B cell (primary cell): ENCODE measurements at regions not wholly inside any gene's neighbourhood (a gene's known extent, or its start where the extent isn't known, plus 50 kb on each side); places are given as distances from the start of the nearest gene placed in this dataset.

Experiments used
- ATAC-seq: fragments of 200-7000 bp; cut with Tn5 transposase; one replicate; pipeline ENCODE4 v1.10.0; 2021; ENCODE audit warnings: low read depth, mild to moderate bottlenecking, moderate number of reproducible peaks, moderate library complexity
- CTCF ChIA-PET: fragments of 350-600 bp; sonication (Branson Sonifier 250); formaldehyde crosslinking; loops from one replicate; lab custom pipeline; 2021; ENCODE audit warnings: antibody characterized with exemption, inconsistent platforms; lab: Charles Lee
- POLR2A ChIA-PET: fragments of 350-600 bp; sonication (Branson Sonifier 250); formaldehyde crosslinking; loops from one replicate; lab custom pipeline; 2021; ENCODE audit warnings: antibody characterized with exemption; lab: Charles Lee
- DNase-seq: peaks from one replicate; pipeline ENCODE4 v3.0.0; 2013
- H2AFZ ChIP-seq: 2 replicates; pipeline ENCODE4 v1.6.1; 2012; ENCODE audit warnings: mild to moderate bottlenecking, low read depth, low read length; ENCODE audit not compliant: insufficient read depth, poor library complexity, severe bottlenecking
- H3K27ac ChIP-seq, 2 donors: 1 replicate in 1 of 2; 2 replicates in 1 of 2; pipeline ENCODE4 v1.5.1; 2012 to 2013; ENCODE audit warnings: low read length in 2 of 2, mild to moderate bottlenecking in 2 of 2, moderate library complexity in 1 of 2
- H3K27me3 ChIP-seq, 4 experiments: fragments of 200-600 bp in 1 of 4; sonication (generic) in 1 of 4; replicated peaks in 1 of 4; 1 replicate in 2 of 4; 2 replicates in 2 of 4; pipeline versions ENCODE4 v1.6.1 to v1.7.0; 2013 to 2016; ENCODE audit warnings: low read length in 3 of 4, mild to moderate bottlenecking in 2 of 4, mixed read lengths in 1 of 4, moderate library complexity in 1 of 4; ENCODE audit not compliant: insufficient read depth in 4 of 4, control insufficient read depth in 3 of 4; ENCODE audit errors: control extremely low read depth in 1 of 4
- H3K36me3 ChIP-seq, 2 experiments: replicated peaks in 1 of 2; 1 replicate in 1 of 2; 2 replicates in 1 of 2; pipeline versions ENCODE4 v1.6.1 to v1.7.1; 2013; ENCODE audit warnings: low read length in 1 of 2; ENCODE audit not compliant: insufficient read depth in 2 of 2, control insufficient read depth in 1 of 2; ENCODE audit errors: control extremely low read depth in 1 of 2, extremely low read depth in 1 of 2
- H3K4me1 ChIP-seq, 2 donors: fragments of 200-600 bp in 1 of 2; sonication (generic) in 1 of 2; 1 replicate in 1 of 2; 2 replicates in 1 of 2; pipeline versions ENCODE4 v1.5.1 to v1.6.1; 2013 to 2017; ENCODE audit warnings: low read length in 2 of 2; ENCODE audit not compliant: control insufficient read depth in 2 of 2, insufficient read depth in 2 of 2
- H3K4me2 ChIP-seq: replicated peaks from 2 replicates; pipeline ENCODE3; 2012; ENCODE audit warnings: mild to moderate bottlenecking, low read depth, low read length; ENCODE audit not compliant: poor library complexity, severe bottlenecking
- H3K4me3 ChIP-seq, 5 experiments: fragments of 200-600 bp in 1 of 5; sonication (generic) in 1 of 5; 1 replicate in 3 of 5; 2 replicates in 2 of 5; pipeline versions ENCODE4 v1.5.1 to v1.7.0; 2011 to 2016; ENCODE audit warnings: low read length in 4 of 5, mild to moderate bottlenecking in 4 of 5, low read depth in 2 of 5, control low read depth in 1 of 5, moderate library complexity in 1 of 5; ENCODE audit not compliant: insufficient read depth in 1 of 5; ENCODE audit errors: control extremely low read depth in 1 of 5, extremely low read depth in 1 of 5
- H3K79me2 ChIP-seq: fragments of 200-600 bp; sonication (generic); one replicate; pipeline ENCODE4 v1.6.0; 2016; ENCODE audit warnings: low read length; ENCODE audit not compliant: control insufficient read depth, insufficient read depth
- H3K9ac ChIP-seq: fragments of 200-600 bp; sonication (generic); 2 replicates; pipeline ENCODE4 v1.6.1; 2017; ENCODE audit warnings: mild to moderate bottlenecking, low read length, moderate library complexity
- H3K9me3 ChIP-seq, 3 donors: one replicate each; pipeline versions ENCODE4 v1.6.1 to v1.7.1; 2013; ENCODE audit warnings: low read length in 2 of 3; ENCODE audit not compliant: control insufficient read depth in 2 of 3, insufficient read depth in 1 of 3; ENCODE audit errors: control extremely low read depth in 1 of 3
- H4K20me1 ChIP-seq: 2 replicates; pipeline ENCODE4 v1.6.0; 2012; ENCODE audit warnings: mild to moderate bottlenecking, low read length; ENCODE audit not compliant: insufficient read depth, control insufficient read depth, poor library complexity, severe bottlenecking
- H3K27ac Mint-ChIP-seq: one replicate; pipeline ENCODE4 v1.8.0; 2021; ENCODE audit warnings: mixed read lengths
- H3K27me3 Mint-ChIP-seq: one replicate; pipeline ENCODE4 v1.8.0; 2021; ENCODE audit warnings: mixed read lengths
- H3K4me1 Mint-ChIP-seq: one replicate; pipeline ENCODE4 v1.8.0; 2021; ENCODE audit warnings: mixed read lengths
- H3K4me3 Mint-ChIP-seq: one replicate; pipeline ENCODE4 v1.8.0; 2021; ENCODE audit warnings: mixed read lengths
- H3K9me3 Mint-ChIP-seq: one replicate; pipeline ENCODE4 v1.8.0; 2022; ENCODE audit warnings: mixed read lengths; ENCODE audit not compliant: insufficient read depth
- EZH2 ChIP-seq: IDR thresholded peaks from 2 replicates; pipeline ENCODE4 v1.6.1; 2012; ENCODE audit warnings: borderline replicate concordance, low read depth, mild to moderate bottlenecking, moderate library complexity, low read length; ENCODE audit not compliant: insufficient read depth, poor library complexity, severe bottlenecking
- WGBS: methylation state at CpG from one replicate; pipeline ENCODE4 v1.1.5; 2013; ENCODE audit warnings: missing lambda C conversion rate; ENCODE audit not compliant: insufficient coverage; 5-methylcytosine and 5-hydroxymethylcytosine counted together
- intact Hi-C: fragments of 100-400 bp; cut with micrococcal nuclease; formaldehyde crosslinking; loops from one replicate; pipeline ENCODE4 v1.10.0; 2022
- TF ChIP-seq, protein P1 (sequence below): fragments of 200-600 bp; IDR thresholded peaks from one replicate; pipeline ENCODE4 v1.8.0; 2022; ENCODE audit warnings: antibody characterized with exemption, mild to moderate bottlenecking

DNA sequence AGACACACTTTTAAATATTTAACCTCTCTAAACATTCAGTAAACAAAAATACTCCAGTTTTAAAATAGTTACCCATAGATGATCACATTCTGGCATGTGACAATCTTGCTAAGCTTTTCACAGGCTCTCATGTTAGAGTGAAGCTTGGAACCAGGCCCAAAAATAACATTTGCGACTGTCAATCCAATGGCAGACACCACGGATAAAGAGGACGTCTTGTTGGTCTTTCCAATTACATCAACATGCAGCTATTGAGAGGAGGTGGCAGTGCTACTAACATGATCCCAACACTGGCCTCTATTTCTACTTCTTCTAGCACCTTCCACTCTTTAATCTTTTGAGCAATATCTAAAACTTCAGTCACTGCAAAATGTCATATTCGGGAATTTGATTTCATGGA, 970.8 kb upstream of the TENM3 start:
- intact Hi-C loops: no loop called here
- Histone ChIP-seq H3K27ac (no peak overlapping the region), H4K20me1 (no peaks in the 10 kb centered on the region), H2AFZ (no peak overlapping the region), H3K9ac (no peak overlapping the region), H3K4me3 (no peak overlapping the region), H3K4me2 (no peak overlapping the region), H3K27me3 (no peaks in the 10 kb centered on the region), H3K4me1 (no peaks in the 10 kb centered on the region), H3K79me2 (no peaks in the 10 kb centered on the region), H3K9me3 (no peaks in the 10 kb centered on the region), H3K36me3 (no peaks in the 10 kb centered on the region)
- DNase-seq (no peak), ATAC-seq (no peak)
- H3K9me3 Mint-ChIP-seq: no peaks in the 10 kb centered on the region
- WGBS: 100% methylated on average over 2 of the region's 4 CpGs
- no peak overlapping the region for H3K4me3 Mint-ChIP-seq
- TF ChIP-seq, protein P1, sequence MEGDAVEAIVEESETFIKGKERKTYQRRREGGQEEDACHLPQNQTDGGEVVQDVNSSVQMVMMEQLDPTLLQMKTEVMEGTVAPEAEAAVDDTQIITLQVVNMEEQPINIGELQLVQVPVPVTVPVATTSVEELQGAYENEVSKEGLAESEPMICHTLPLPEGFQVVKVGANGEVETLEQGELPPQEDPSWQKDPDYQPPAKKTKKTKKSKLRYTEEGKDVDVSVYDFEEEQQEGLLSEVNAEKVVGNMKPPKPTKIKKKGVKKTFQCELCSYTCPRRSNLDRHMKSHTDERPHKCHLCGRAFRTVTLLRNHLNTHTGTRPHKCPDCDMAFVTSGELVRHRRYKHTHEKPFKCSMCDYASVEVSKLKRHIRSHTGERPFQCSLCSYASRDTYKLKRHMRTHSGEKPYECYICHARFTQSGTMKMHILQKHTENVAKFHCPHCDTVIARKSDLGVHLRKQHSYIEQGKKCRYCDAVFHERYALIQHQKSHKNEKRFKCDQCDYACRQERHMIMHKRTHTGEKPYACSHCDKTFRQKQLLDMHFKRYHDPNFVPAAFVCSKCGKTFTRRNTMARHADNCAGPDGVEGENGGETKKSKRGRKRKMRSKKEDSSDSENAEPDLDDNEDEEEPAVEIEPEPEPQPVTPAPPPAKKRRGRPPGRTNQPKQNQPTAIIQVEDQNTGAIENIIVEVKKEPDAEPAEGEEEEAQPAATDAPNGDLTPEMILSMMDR: no peak
- no peak for TF ChIP-seq EZH2
- ChIA-PET POLR2A (no interaction called here), CTCF (interaction anchor here (0.7 kb wide), 1 partner anchor 40 kb away, joined by 3 read pairs; no protein-coding TSS in a partner anchor)
- H3K27ac Mint-ChIP-seq: no peak overlapping the region
- H3K27me3 Mint-ChIP-seq: no peaks in the 10 kb centered on the region
- no peaks in the 10 kb centered on the region for H3K4me1 Mint-ChIP-seq

DNA sequence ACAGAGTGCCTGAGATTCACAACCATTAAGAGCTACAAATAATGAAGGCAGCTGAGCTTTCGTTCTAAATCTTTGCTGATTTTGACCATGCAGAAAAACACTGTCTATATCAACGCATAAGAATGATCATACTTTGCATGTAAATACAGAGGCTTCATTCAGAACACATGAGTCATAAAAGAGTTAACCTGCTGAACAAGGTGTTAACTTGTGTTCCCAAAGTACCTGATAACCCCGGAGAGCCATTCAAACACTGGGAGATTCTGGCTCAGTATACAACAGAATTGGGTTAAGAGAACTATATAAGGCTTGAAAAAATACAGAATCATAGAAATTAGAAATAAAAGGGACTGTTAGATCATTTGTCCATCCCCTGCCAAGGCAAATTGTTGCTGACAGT, 964.3 kb upstream of the TENM3 start:
- ChIA-PET POLR2A (no interaction called here), CTCF (no interaction called here)
- Histone ChIP-seq H3K4me2 (no peak overlapping the region), H3K79me2 (no peaks in the 10 kb centered on the region), H3K4me3 (no peak overlapping the region), H3K27me3 (no peaks in the 10 kb centered on the region), H3K36me3 (no peaks in the 10 kb centered on the region), H3K9me3 (no peaks in the 10 kb centered on the region), H3K4me1 (no peaks in the 10 kb centered on the region), H3K9ac (no peak overlapping the region), H4K20me1 (no peaks in the 10 kb centered on the region), H3K27ac (no peak overlapping the region), H2AFZ (no peak overlapping the region)
- Mint-ChIP-seq H3K27me3 (no peaks in the 10 kb centered on the region), H3K9me3 (no peaks in the 10 kb centered on the region), H3K4me3 (no peak overlapping the region), H3K27ac (no peak overlapping the region), H3K4me1 (no peaks in the 10 kb centered on the region)
- WGBS: 92% methylated on average over 2 of the region's 3 CpGs
- intact Hi-C loops: no loop called here
- TF ChIP-seq EZH2: no peak
- TF ChIP-seq, protein P1: no peak
- no peak for ATAC-seq
- DNase-seq: no peak
